HG03432 (cell line): ENCODE measurements at regions not wholly inside any gene's neighbourhood (a gene's known extent, or its start where the extent isn't known, plus 50 kb on each side); places are given as distances from the start of the nearest gene placed in this dataset.

ENCODE experiments used
- ATAC-seq: cut with Tn5 transposase; IDR thresholded peaks from one replicate; pipeline ENCODE4 v1.9.1; 2021; ENCODE audit warnings: mild to moderate bottlenecking, moderate library complexity; ENCODE audit not compliant: unreplicated experiment

- ATAC-seq = no peak
These were observed 215.7 kb downstream of the CDC5L start for GRCh38 chr6:44603044-44603686.

GRCh38 chr6:44606504-44606903 lies 219.0 kb downstream of the CDC5L start:
- ATAC-seq = no peak

GRCh38 chr6:44606976-44607375 lies 219.5 kb downstream of the CDC5L start:
- no peak for ATAC-seq

- ATAC-seq = no peak
These were observed 220.7 kb downstream of the CDC5L start for GRCh38 chr6:44608175-44608574.

GRCh38 chr6:44609051-44609612 lies 221.6 kb downstream of the CDC5L start:
- no peak for ATAC-seq

- ATAC-seq = no peak
These were observed 226.9 kb downstream of the CDC5L start for GRCh38 chr6:44614396-44614795.

GRCh38 chr6:44615621-44616020 lies 228.1 kb downstream of the CDC5L start:
- ATAC-seq = no peak

GRCh38 chr6:44617416-44617815 lies 229.9 kb downstream of the CDC5L start:
- ATAC-seq = no peak

GRCh38 chr6:44618371-44618770 lies 230.9 kb downstream of the CDC5L start:
- ATAC-seq = no peak

GRCh38 chr6:44620922-44621321 lies 233.4 kb downstream of the CDC5L start:
- no peak for ATAC-seq

GRCh38 chr6:44621846-44622245 lies 234.3 kb downstream of the CDC5L start:
- no peak for ATAC-seq

- ATAC-seq = no peak
These were observed 235.0 kb downstream of the CDC5L start for GRCh38 chr6:44622555-44622954.

GRCh38 chr6:44622956-44623355 lies 235.4 kb downstream of the CDC5L start:
- no peak for ATAC-seq

- ATAC-seq = no peak
These were observed 236.7 kb downstream of the CDC5L start for GRCh38 chr6:44624226-44624625.

GRCh38 chr6:44624936-44625573 lies 237.5 kb downstream of the CDC5L start:
- ATAC-seq = no peak

GRCh38 chr6:44625996-44626395 lies 238.5 kb downstream of the CDC5L start:
- no peak for ATAC-seq

GRCh38 chr6:44626616-44627015 lies 239.1 kb downstream of the CDC5L start:
- ATAC-seq = no peak

GRCh38 chr6:44627091-44627882 lies 239.8 kb downstream of the CDC5L start:
- ATAC-seq = no peak

- no peak for ATAC-seq
These were observed 240.4 kb downstream of the CDC5L start for GRCh38 chr6:44627883-44628271.

- no peak for ATAC-seq
These were observed 240.8 kb downstream of the CDC5L start for GRCh38 chr6:44628347-44628746.

- no peak for ATAC-seq
These were observed 242.1 kb downstream of the CDC5L start for GRCh38 chr6:44629636-44630035.
